ENCODE measurements at regions not wholly inside any gene's neighbourhood (a gene's known extent, or its start where the extent isn't known, plus 50 kb on each side); places are given as distances from the start of the nearest gene placed in this dataset.

DNA sequence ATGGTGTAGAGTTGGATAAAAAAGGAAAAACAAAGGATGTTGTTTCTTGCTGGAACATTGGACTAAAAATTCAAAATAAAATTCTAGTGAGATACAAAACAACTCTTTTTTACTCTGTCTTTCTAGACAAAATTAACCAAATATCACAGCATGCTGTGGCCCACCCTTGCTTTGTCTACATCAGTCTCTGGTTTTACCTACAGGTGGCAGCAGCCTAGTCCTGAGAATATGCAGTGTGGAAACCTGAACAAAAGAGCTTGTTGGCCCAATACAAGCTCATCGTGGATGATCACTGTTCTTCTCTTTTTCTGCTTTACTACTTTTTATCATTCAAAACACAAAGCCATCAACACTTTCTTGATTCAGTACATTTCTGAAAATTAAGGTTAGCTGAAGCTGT is 210.4 kb downstream of the CDH19 start:
- Histone ChIP-seq H4K20me1 (replicated peaks in 1 of 2; ENCODE audit: control insufficient read depth in 1 of 2, insufficient read depth in 2 of 2, low read length in 2 of 2) (no peaks in the 10 kb centered on the region), H4K91ac (replicated peaks; ENCODE audit: insufficient read length, low read length) (no peak overlapping the region), H3K4me2 (ENCODE audit: insufficient read depth in 1 of 2, low read depth in 2 of 2, low read length in 2 of 2) (no peak overlapping the region), H3K4me3 (ENCODE audit: extremely low read depth in 1 of 4, insufficient read depth in 2 of 4, low read depth in 3 of 4, low read length in 4 of 4) (no peak overlapping the region), H2BK15ac (ENCODE audit: low read length) (no peak overlapping the region), H3K18ac (ENCODE audit: extremely low read depth, low read length) (no peak overlapping the region), H3K27ac (ENCODE audit: low read depth, low read length) (no peak overlapping the region), H2AK5ac (ENCODE audit: low read depth, low read length) (no peak overlapping the region), H3K9me3 (ENCODE audit: insufficient read depth in 2 of 2, low read depth in 1 of 2, low read length in 1 of 2) (peaks cover 20 to 31% of the 10 kb centered on the region in 2 experiments), H3K56ac (replicated peaks; ENCODE audit: insufficient read length, low read depth, low read length) (no peak overlapping the region), H2BK120ac (replicated peaks; ENCODE audit: low read depth, low read length) (no peak overlapping the region), H3K4me1 (replicated peaks in 1 of 4; ENCODE audit: control insufficient read depth in 3 of 4, insufficient read depth in 4 of 4, low read length in 3 of 4) (no peaks in the 10 kb centered on the region), H3K4ac (replicated peaks; ENCODE audit: insufficient read length, low read depth, low read length) (no peak overlapping the region), H3K27me3 (replicated peaks in 1 of 4; ENCODE audit: control insufficient read depth in 3 of 4, extremely low read depth in 1 of 4, insufficient read depth in 3 of 4, low read length in 3 of 4) (no peaks in the 10 kb centered on the region), H3K14ac (ENCODE audit: insufficient read length) (no peak overlapping the region), H2BK5ac (ENCODE audit: low read depth, low read length) (no peak overlapping the region), H3K23ac (ENCODE audit: insufficient read length) (no peak overlapping the region), H3K23me2 (ENCODE audit: low read depth, low read length) (no peaks in the 10 kb centered on the region), H4K8ac (ENCODE audit: extremely low read depth, insufficient read depth, low read length) (no peak overlapping the region), H2BK20ac (ENCODE audit: low read length) (no peak overlapping the region), H3K79me1 (ENCODE audit: low read depth, low read length) (no peaks in the 10 kb centered on the region), H2AFZ (ENCODE audit: low read length) (no peak overlapping the region), H2BK12ac (ENCODE audit: low read depth, low read length) (no peak overlapping the region), H4K5ac (ENCODE audit: insufficient read length, low read depth, low read length) (no peak overlapping the region), H3K79me2 (ENCODE audit: control insufficient read depth in 1 of 2, insufficient read depth in 2 of 2, low read length in 2 of 2) (no peaks in the 10 kb centered on the region), H3K36me3 (ENCODE audit: control insufficient read depth in 2 of 4, insufficient read depth in 4 of 4, low read length in 3 of 4) (peaks cover 0 to 3% (median 0%) of the 10 kb centered on the region in 4 experiments; a peak in 1 of 8 replicates), H3K9ac (replicated peaks in 1 of 4; ENCODE audit: extremely low read depth in 1 of 4, low read depth in 3 of 4, low read length in 3 of 4) (no peak overlapping the region)
- no peak for TF ChIP-seq PHF8 (conservative IDR thresholded peaks at IDR 0.05; ENCODE audit: low read depth, low read length)
- TF ChIP-seq TAF1 (IDR thresholded peaks at IDR 0.05; ENCODE audit: low read depth, low read length) = no peak
- TF ChIP-seq JUN (IDR thresholded peaks at IDR 0.05; ENCODE audit: low read depth, low read length) = no peak
- no peak for TF ChIP-seq RBBP5 (IDR thresholded peaks at IDR 0.05; ENCODE audit: borderline replicate concordance, low read depth, low read length)
- TF ChIP-seq SP1 (IDR thresholded peaks at IDR 0.05; ENCODE audit: low read depth, low read length) = no peak
- TF ChIP-seq, protein P1, sequence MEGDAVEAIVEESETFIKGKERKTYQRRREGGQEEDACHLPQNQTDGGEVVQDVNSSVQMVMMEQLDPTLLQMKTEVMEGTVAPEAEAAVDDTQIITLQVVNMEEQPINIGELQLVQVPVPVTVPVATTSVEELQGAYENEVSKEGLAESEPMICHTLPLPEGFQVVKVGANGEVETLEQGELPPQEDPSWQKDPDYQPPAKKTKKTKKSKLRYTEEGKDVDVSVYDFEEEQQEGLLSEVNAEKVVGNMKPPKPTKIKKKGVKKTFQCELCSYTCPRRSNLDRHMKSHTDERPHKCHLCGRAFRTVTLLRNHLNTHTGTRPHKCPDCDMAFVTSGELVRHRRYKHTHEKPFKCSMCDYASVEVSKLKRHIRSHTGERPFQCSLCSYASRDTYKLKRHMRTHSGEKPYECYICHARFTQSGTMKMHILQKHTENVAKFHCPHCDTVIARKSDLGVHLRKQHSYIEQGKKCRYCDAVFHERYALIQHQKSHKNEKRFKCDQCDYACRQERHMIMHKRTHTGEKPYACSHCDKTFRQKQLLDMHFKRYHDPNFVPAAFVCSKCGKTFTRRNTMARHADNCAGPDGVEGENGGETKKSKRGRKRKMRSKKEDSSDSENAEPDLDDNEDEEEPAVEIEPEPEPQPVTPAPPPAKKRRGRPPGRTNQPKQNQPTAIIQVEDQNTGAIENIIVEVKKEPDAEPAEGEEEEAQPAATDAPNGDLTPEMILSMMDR (IDR thresholded peaks at IDR 0.05; ENCODE audit: control extremely low read depth in 1 of 3, insufficient read depth in 1 of 3, low read depth in 1 of 3, low read length in 3 of 3) = peak in 2 of 3 experiments; percentile 33 to 54; a peak in 2 of 4 replicates
- peak; percentile 14 to 38; a peak in 3 of 4 replicates for TF ChIP-seq RAD21 (IDR thresholded peaks at IDR 0.05 in 1 of 2, conservative IDR thresholded peaks at IDR 0.05 in 1 of 2; ENCODE audit: low read depth in 2 of 2, low read length in 2 of 2)
- TF ChIP-seq FOSL1 (IDR thresholded peaks at IDR 0.05; ENCODE audit: insufficient read depth, low read depth, low read length) = no peak
- peak; percentile 57 for FAIRE-seq
- CTCF ChIA-PET (ENCODE audit: partially characterized antibody) = interaction anchor here (0.7 to 1.6 kb wide), 7 partner anchors 9 to 391 kb away, joined by 3 to 6 read pairs (median 3); no protein-coding TSS in a partner anchor
- POLR2A ChIA-PET (ENCODE audit: partially characterized antibody) = no interaction called here
- 71% methylated on average over 1 of the region's 1 CpG; no CpG with 5 or more reads in 1 of the 2 experiments for WGBS, 2 experiments (ENCODE audit: extremely low coverage in 1 of 2, insufficient coverage in 1 of 2, insufficient read length in 1 of 2, insufficient replicate concordance in 2 of 2, low coverage in 1 of 2, low lambda C conversion rate in 2 of 2, missing lambda C conversion rate in 1 of 2)
- DNase-seq (ENCODE audit: low read depth in 1 of 2, low spot score in 2 of 2) = no peak
